HG03432 (cell line): ENCODE measurements at regions not wholly inside any gene's neighbourhood (a gene's known extent, or its start where the extent isn't known, plus 50 kb on each side); places are given as distances from the start of the nearest gene placed in this dataset.

Experiments
- ATAC-seq: cut with Tn5 transposase; IDR thresholded peaks from one replicate; pipeline ENCODE4 v1.9.1; 2021; ENCODE audit warnings: mild to moderate bottlenecking, moderate library complexity; ENCODE audit not compliant: unreplicated experiment

DNA sequence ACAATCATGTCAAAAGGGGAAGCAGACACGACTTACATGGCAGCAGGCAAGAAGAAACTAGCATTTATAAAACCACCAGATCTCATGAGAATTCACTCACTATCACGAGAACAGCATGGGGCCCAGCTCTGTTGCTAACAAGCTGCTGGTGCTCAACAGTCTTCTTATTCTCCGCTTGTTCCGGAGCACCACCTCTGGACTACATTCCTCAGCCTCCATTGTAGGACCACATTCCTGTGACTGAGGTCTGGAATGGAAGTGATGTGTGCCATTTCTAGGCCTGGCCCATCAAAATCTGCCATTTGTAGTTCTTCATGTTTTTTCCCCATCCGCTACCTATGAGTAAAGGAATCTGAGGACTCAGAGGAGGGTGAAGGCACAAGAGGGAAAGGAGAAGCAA is 111.5 kb upstream of the PTCHD1 start:
- no peak for ATAC-seq

DNA sequence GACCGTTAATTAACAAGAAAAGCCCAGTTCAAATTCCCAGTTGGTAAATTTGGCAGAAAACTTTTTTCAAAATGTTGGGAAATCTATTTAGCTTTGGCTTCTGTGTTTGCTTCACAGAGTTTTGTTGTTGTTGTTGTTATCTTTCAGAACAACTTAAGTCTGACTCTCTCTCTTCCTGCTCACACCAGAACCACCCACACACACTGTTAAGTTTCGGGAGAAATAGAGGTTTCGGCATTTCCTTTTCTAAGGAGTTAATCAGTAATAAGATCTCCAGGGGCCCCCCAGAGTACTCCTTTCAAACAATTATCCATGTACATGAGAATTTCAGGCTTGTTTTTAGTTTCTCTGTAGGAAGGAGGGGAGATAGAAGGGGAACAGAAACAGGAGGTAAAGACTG is 106.2 kb upstream of the PTCHD1 start:
- no peak for ATAC-seq

DNA sequence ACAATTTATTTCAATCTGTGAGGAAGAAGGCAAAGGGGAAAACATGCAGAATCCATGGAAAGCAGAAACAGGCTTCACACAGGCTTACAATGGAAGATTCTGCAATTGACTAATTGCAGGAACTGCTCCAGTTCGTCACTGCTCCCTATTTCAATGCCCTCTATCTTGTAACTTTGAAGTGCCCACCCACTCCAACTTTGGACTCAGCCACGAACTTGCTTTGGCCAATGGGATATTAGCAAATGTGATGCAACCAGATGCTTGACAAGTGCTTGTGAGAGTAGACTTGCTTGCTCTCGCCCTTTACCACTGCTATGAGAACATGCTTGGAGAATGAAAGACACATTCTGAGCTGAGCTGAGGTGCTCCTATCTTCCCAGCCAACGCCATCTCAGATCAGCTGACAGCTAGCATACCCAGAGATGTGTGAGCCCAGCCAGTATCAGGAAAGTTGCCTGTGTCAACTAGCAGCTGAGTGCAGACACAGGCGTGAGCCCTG is 105.7 kb upstream of the PTCHD1 start:
- ATAC-seq, result no peak

DNA sequence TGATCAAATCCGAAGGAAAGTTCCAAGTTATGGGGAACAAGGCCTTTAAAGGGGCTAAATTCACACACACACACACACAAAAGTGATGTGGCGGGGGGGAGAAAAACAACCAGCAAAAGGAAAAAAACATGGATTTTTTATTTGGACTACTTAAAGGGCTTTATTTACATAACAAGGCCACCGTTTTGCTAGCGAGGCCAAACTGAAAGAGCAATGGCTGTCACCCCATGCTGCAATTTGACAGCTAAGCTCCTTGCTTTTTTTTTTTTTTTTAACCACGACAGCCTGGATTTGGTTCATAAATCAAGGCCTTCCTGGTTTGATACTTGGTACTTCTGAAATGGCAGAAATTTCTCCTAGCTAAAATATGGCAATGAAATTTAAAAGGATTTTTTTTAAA is 99.6 kb upstream of the PTCHD1 start:
- no peak for ATAC-seq

DNA sequence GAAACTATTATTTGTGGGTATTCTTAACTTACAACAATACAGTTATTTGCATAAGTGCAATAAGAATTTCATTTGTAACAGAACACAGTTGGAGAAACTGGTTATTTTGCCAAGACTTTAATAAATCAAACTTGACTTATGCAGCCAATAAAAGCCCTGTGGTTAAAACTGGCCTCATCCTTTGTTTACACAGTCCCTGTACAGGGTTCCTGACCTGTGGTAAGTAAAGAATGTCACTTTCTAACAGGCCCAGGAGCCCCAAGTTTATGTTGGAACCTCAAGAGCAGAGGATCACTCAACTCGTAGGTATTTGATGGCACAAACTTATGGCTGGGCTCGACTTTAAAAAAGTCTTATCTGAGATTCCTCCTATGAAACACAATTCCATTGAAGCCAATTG is 88.6 kb upstream of the PTCHD1 start:
- ATAC-seq, result no peak

DNA sequence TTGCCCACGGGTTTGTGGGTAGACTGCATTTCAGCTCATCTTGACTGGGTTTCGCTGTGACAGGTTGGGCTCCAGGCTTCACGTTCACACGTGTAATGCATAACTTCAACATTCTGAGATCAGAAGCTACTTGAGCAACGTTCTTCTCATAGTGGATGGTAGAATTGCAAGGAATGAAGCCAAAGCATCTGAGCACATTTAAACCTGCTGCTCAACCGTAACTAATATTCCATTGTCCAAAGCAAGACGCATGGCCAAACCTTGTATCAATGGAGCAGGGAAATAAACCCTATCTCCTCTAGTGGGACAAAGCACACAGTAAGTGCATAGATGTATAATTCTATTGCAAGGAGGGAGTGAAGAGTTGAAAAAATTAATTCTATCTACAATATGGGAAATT is 86.5 kb upstream of the PTCHD1 start:
- no peak for ATAC-seq

DNA sequence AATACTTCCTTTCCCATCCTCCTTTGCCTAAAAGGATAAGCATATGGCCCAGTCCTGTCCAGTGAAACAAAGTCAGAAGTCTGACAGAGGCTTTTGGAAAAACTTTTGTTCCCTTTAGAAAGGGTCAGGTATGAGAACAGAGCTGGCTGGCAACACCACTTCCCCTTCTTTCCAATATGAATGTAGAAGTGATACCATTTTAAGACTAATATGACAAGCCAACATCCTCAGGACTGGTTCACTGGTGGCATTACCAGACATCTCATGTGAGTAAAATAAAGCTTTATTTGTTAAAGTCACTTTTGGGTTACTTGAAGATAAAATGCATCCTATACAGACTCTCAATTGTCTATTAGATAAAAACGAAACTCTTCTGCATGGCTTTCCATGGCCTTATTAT is 83.6 kb upstream of the PTCHD1 start:
- no peak for ATAC-seq

DNA sequence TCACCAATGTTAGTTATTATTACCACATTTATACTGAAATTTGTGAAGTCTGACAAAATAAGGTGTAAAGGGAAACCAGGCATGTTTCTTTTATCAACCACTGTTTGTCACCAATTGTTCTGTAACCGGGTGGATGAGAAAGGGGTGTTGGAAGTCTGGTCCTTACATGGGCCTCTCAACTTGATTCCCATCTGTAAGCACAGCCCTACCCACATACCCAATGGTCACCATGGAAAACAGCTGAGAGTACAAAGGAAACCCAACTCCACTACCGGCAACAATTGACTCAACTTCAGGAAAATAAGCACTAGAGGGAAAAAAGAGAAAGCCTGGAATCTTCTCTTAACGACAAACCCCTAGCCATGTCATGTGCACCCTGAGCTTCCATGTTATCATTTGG is 70.8 kb upstream of the PTCHD1 start:
- ATAC-seq, result no peak

DNA sequence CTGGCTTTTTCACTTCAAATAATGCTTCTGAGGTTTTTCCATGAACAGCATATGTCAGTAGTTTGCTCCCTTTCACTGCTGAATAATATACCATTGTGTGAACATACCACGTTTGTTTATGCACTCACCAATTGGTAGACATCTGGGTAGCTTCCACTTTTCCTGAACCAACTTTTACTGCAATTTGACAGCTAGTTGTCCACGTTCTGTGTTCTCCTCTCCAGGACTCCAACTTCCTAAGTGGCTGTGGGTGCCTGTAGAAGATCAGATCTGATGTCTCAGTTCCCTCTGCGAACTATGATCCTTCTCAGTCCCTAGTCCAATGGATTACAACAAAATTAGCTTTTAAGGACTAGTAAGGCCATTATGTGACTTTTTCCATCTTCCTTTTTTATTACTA is 64.7 kb upstream of the PTCHD1 start:
- no peak for ATAC-seq

DNA sequence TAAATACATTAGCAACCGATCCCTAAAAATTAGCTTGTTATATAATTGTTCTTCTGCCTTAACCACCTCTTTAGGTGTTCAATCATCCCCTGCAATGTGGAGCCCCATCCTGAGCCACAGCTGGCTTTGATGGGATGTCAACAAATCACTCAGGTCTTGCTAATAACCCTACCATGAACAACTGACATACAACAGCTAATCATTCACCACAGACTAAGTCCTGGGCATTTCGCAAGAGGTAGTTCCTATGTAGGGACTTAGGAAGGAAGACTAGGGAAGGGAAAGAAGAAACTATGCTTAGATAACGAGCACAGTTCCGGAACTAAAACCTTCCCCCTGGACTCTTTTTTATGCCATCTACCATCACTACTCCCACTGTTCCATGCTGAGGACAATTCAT is 63.6 kb upstream of the PTCHD1 start:
- ATAC-seq, result no peak

DNA sequence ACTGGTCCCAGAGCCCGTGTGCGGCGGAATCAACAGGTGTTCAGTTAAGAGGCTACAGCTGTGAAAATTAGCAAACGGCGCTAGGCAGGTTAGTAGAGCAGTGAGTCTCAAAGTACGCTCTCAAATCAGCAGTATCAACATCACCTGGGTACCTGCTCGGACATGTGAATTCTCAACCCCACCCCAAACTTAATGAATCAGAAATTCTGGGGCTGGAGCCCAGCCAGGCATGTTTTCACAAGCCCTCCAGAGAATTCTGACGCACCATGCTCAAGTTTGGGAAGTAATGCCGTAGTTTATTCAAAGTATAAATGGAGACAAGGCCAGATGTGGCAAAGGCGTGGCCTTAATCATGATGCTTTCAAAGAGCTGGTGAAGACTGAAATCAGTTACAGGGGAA is 58.2 kb upstream of the PTCHD1 start:
- ATAC-seq, result no peak
